GM18867 (cell line): ENCODE measurements at regions not wholly inside any gene's neighbourhood (a gene's known extent, or its start where the extent isn't known, plus 50 kb on each side); places are given as distances from the start of the nearest gene placed in this dataset.
"Not testable (repeated sequence)": the region's sequence is repeated elsewhere in the genome, so short reads cannot be mapped to it uniquely, and the experiment has no call there.

Experiments
- ATAC-seq: cut with Tn5 transposase; IDR thresholded peaks from one replicate; pipeline ENCODE4 v1.9.1; 2021; ENCODE audit warnings: mild to moderate bottlenecking, moderate library complexity; ENCODE audit not compliant: unreplicated experiment

DNA sequence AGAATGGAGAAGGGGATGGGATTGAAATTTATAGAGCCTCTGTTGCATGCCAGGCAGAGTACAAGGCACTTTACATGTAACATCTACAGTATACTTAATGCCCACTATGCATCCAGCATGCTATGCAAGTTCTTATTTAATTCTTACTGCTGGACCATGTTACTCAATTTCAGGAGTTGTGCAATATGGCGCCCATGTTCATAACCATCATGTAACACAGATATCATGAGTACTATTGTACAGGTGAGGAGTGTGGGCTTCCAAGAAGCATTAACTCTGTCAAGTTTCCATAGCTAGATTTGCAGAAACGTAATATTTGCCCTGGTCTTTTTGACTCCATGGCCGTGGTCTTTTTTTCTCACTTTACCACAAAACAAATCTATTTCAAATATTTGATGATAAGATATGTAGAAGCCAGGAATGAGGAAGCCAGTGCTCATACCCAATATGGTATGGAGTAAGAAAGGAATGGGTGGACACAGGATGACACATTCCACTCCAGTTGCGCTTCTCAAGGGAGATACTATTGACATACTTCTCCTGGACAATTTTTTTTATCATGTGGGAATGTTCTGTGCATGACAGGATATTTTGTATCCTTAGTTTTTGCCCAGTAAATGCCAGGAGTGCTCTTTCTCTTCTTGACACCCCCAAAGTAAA, 191.8 kb downstream of the C12orf75 start:
- no peak for ATAC-seq

GRCh38 chr12:105523164-105524057, 192.9 kb downstream of the C12orf75 start:
- no peak for ATAC-seq

DNA sequence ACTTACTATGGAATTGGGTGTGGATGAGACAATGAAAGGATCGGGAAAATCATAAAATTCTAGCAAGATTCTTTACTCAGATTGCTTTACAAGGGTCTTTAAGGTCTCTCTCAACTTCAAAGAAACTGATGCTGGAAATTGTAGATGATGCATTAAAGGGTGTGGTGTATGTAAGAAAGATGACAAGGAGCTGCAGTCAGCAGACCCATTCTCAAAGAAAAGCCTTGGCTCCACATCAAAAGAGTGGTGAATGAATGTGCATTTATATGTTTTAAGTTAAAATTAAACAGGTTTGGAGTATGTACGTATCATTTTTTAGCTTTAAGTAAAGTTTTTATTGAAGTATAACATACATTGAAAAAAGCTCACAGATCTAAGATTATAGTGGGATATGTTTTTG, 194.5 kb downstream of the C12orf75 start:
- no peak for ATAC-seq

- no peak for ATAC-seq
Observed at GRCh38 chr12:105534068-105534467, 203.6 kb downstream of the C12orf75 start.

DNA sequence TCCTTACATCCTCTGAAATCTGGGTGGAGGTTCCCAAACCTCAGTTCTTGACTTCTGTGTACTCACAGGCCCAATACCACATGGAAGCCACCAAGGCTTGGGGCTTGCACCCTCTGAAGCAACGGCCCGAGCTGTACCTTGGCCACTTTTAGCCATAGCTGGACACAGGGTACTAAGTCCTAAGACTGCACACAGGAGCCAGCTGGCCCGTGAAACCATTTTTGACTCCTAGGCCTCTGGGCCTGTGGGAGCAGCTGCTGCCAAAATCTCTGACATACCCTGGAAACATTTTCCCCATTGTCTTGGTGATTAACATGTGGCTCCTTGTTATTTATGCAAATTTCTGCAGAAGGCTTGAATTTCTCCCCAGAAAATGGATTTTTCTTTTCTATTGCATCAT, 204.5 kb downstream of the C12orf75 start:
- ATAC-seq = not testable (repeated sequence)

GRCh38 chr12:105538880-105539279, 208.4 kb downstream of the C12orf75 start:
- no peak for ATAC-seq

DNA sequence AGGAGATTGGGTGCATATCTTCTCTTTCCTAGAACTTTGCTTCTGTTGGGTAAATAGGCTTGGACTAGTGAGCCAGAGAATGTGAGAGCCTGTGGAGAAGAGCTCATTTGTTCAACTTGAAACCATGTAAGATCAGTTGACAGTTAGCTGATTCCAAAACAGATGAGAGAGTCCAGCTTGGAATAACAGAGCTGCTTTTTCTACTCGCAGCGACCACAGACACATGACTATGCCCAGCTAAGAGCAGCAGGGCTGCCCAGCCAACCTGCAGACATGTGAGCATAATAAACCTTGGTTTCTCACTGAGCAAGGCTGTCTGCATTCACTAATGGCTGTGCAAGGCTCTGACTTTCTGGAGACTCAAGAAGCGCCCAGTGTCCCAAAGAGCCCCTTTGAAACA, 209.2 kb downstream of the C12orf75 start:
- ATAC-seq = no peak

GRCh38 chr12:105547786-105548185, 217.3 kb downstream of the C12orf75 start:
- ATAC-seq = no peak

DNA sequence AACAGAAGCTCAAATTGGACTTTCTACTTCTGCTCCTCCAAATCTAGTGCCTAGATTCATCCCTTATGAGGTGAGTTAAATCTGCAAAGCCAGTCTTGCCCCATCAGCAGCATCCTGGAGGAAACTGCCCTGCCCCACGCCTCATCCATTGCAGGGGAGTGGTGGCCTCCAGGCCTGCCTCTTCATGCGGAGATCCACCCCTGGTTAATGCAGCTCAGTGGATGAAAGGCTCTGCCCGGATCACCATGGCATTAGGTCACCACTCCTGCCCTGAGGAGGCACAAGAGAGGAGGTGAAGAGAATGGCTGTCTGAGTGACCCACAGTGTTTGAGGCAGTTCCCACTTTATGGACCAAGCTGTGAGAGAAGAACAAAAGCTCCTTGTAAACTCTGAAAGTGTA, 218.1 kb downstream of the C12orf75 start:
- ATAC-seq = no peak

DNA sequence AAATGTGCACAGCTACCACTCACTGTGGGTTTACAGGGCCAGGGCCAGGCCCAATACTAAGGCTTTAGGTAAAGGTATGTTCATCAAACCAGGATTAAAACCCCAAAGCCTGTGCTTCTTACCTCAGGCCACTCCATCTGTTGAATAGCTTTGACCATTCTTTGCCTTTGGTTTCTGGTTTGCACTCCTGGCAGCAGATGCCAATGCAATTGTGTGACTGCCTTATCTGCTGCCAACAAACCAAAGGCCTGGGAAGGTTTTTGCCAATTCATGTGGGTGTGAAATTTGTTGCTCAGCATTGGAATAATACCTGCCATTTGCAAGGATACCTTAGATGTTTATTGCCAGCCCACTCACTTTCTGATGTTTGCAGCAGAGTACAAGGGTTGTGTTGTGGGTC, 221.6 kb downstream of the C12orf75 start:
- ATAC-seq = no peak

DNA sequence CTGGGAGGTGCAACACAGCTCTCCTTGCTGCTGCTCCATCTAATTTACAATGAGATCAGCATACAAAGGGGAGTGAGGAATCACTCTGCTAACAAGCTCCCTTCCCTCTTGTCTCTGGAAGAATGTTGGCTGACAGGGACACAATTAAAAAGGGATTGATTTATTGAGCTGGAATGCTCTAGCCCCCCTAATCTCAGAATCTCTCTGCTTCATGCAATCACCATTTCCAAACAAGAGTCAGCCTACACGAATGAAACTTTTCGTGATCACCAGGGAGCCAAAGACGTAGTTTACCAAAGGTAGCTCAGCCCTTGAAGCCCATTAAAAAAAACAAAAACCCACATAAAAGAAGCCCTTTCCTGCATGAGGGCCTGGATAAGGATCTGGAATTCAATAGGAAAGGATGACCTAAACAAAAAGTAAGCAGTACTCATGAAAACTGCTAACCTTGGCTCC, 223.8 kb downstream of the C12orf75 start:
- ATAC-seq = no peak

GRCh38 chr12:105554856-105555255, 224.4 kb downstream of the C12orf75 start:
- ATAC-seq = no peak

DNA sequence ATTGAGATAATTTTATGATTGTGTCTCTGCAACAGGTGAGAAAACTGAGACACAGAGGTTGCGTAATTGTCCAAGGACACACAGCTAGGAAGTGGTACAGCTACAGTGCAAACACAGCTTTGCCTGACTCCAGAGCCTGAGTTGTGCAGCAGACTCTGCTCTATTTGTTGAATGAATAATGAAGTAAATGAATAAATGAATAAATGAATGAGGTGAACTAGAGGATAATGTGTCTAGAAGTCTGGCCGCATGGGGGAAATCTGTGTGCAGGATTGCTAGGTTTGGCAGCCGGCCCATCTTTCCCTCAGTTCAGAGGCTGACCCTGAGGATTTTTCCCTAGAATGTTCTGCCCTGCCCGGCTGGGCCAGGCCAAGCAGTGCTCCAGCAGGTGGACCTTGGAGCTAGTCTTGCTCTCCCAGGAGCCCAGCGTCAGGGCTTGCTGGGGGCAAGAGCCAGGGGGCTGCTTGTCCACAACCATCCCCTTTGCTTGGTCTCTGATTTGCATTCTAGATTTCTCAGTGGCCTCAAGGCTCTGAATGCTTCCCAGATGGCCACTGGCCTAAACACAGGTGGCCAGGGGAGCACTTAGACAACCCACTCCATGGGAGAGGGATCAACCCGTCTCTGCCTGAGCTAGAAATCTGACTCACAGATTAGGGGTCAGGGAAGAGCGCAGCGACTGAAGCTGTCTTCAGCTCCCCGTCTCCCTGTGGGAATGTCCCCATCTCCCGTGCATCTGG, 225.2 kb downstream of the C12orf75 start:
- ATAC-seq = no peak

- no peak for ATAC-seq
Observed at GRCh38 chr12:105559310-105559709, 228.8 kb downstream of the C12orf75 start.

- ATAC-seq = no peak
Observed at GRCh38 chr12:105561546-105562198, 231.2 kb downstream of the C12orf75 start.

- no peak for ATAC-seq
Observed at GRCh38 chr12:105562199-105562971, 231.9 kb downstream of the C12orf75 start.

GRCh38 chr12:105567061-105567460, 236.6 kb downstream of the C12orf75 start:
- ATAC-seq = no peak

GRCh38 chr12:105569886-105570285, 239.4 kb downstream of the C12orf75 start:
- ATAC-seq = no peak

DNA sequence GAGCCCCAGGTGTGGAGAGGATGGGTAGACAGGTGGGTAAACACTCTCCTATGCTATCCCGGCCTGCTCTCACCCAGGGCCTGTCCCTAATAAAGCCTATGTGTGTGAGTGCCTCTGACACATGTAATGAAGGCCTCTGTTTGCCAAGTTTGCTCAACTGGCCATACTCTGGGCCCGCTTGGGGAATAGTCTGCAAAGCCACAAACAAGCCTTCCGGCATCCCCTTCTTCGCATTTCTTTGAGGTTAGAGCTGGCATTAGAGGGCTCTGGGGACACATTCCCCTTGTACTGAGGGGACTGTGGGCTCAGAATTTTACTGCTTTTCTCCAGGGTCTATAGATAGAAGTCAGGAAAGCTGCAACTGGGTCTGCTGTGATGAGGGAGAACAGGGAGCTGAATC, 240.5 kb downstream of the C12orf75 start:
- ATAC-seq = no peak

GRCh38 chr12:105573574-105573973, 243.1 kb downstream of the C12orf75 start:
- no peak for ATAC-seq
